ENCODE measurements at regions not wholly inside any gene's neighbourhood (a gene's known extent, or its start where the extent isn't known, plus 50 kb on each side); places are given as distances from the start of the nearest gene placed in this dataset.
A peak's percentile ranks its signal among the peaks of the same experiment; 100 is the strongest.
"Not testable (repeated sequence)": the region's sequence is repeated elsewhere in the genome, so short reads cannot be mapped to it uniquely, and the experiment has no call there.

- Histone ChIP-seq H3K27me3 (ENCODE audit: insufficient read depth, low read length) (no peaks in the 10 kb centered on the region), H3K9me3 (ENCODE audit: low read depth, low read length) (peaks cover 10% of the 10 kb centered on the region), H4K20me1 (ENCODE audit: insufficient read depth, low read length) (no peaks in the 10 kb centered on the region), H2AFZ (ENCODE audit: low read length) (no peak overlapping the region), H3K36me3 (ENCODE audit: insufficient read depth, low read length) (no peaks in the 10 kb centered on the region), H3K4me3 (ENCODE audit: insufficient read depth, low read length) (no peak overlapping the region), H3K27ac (ENCODE audit: low read depth, low read length) (no peak overlapping the region), H3K4me1 (ENCODE audit: insufficient read depth, low read length) (peaks cover 8% of the 10 kb centered on the region), H3K79me2 (ENCODE audit: insufficient read depth, low read length) (no peaks in the 10 kb centered on the region), H3K4me2 (ENCODE audit: insufficient read depth, low read length) (no peak overlapping the region)
- DNase-seq (ENCODE audit: insufficient read length, low spot score, missing footprints) = no peak
- TF ChIP-seq CTCF (IDR thresholded peaks at IDR 0.05; ENCODE audit: extremely low read depth, low read depth, low read length) = no peak
These were observed 196.4 kb upstream of the IGF1 start for GRCh38 chr12:102676812-102677211.

GRCh38 chr12:102675672-102676071 lies 195.3 kb upstream of the IGF1 start:
- Histone ChIP-seq H3K9me3 (ENCODE audit: low read depth, low read length) (peaks cover 10% of the 10 kb centered on the region), H4K20me1 (ENCODE audit: insufficient read depth, low read length) (no peaks in the 10 kb centered on the region), H3K4me1 (ENCODE audit: insufficient read depth, low read length) (peaks cover 8% of the 10 kb centered on the region), H3K4me2 (ENCODE audit: insufficient read depth, low read length) (peak overlapping the region; percentile 10), H3K27ac (ENCODE audit: low read depth, low read length) (no peak overlapping the region), H3K79me2 (ENCODE audit: insufficient read depth, low read length) (no peaks in the 10 kb centered on the region), H2AFZ (ENCODE audit: low read length) (no peak overlapping the region), H3K4me3 (ENCODE audit: insufficient read depth, low read length) (no peak overlapping the region), H3K27me3 (ENCODE audit: insufficient read depth, low read length) (no peaks in the 10 kb centered on the region), H3K36me3 (ENCODE audit: insufficient read depth, low read length) (no peaks in the 10 kb centered on the region)
- no peak for TF ChIP-seq CTCF (IDR thresholded peaks at IDR 0.05; ENCODE audit: extremely low read depth, low read depth, low read length)
- DNase-seq (ENCODE audit: insufficient read length, low spot score, missing footprints) = peak; percentile 45

- H2AFZ ChIP-seq (ENCODE audit: low read length) = no peak overlapping the region
- H3K4me3 ChIP-seq (ENCODE audit: insufficient read depth, low read length) = no peak overlapping the region
- no peaks in the 10 kb centered on the region for H3K79me2 ChIP-seq (ENCODE audit: insufficient read depth, low read length)
- peaks cover 10% of the 10 kb centered on the region for H3K9me3 ChIP-seq (ENCODE audit: low read depth, low read length)
- no peak for TF ChIP-seq CTCF (IDR thresholded peaks at IDR 0.05; ENCODE audit: extremely low read depth, low read depth, low read length)
- no peak overlapping the region for H3K4me2 ChIP-seq (ENCODE audit: insufficient read depth, low read length)
- H4K20me1 ChIP-seq (ENCODE audit: insufficient read depth, low read length) = no peaks in the 10 kb centered on the region
- no peak overlapping the region for H3K27ac ChIP-seq (ENCODE audit: low read depth, low read length)
- no peaks in the 10 kb centered on the region for H3K36me3 ChIP-seq (ENCODE audit: insufficient read depth, low read length)
- no peaks in the 10 kb centered on the region for H3K27me3 ChIP-seq (ENCODE audit: insufficient read depth, low read length)
- peaks cover 8% of the 10 kb centered on the region for H3K4me1 ChIP-seq (ENCODE audit: insufficient read depth, low read length)
- DNase-seq (ENCODE audit: insufficient read length, low spot score, missing footprints) = no peak
These were observed 193.2 kb upstream of the IGF1 start for GRCh38 chr12:102673606-102674005.

GRCh38 chr12:102672212-102672611 lies 191.8 kb upstream of the IGF1 start:
- not testable (repeated sequence) for H3K4me3 ChIP-seq (ENCODE audit: insufficient read depth, low read length); DNase-seq (ENCODE audit: insufficient read length, low spot score, missing footprints); H3K9me3 ChIP-seq (ENCODE audit: low read depth, low read length); H2AFZ ChIP-seq (ENCODE audit: low read length); H4K20me1 ChIP-seq (ENCODE audit: insufficient read depth, low read length); H3K36me3 ChIP-seq (ENCODE audit: insufficient read depth, low read length); H3K4me2 ChIP-seq (ENCODE audit: insufficient read depth, low read length); H3K27ac ChIP-seq (ENCODE audit: low read depth, low read length); H3K27me3 ChIP-seq (ENCODE audit: insufficient read depth, low read length); H3K4me1 ChIP-seq (ENCODE audit: insufficient read depth, low read length); H3K79me2 ChIP-seq (ENCODE audit: insufficient read depth, low read length)
